ENCODE measurements at regions not wholly inside any gene's neighbourhood (a gene's known extent, or its start where the extent isn't known, plus 50 kb on each side); places are given as distances from the start of the nearest gene placed in this dataset.

DNA sequence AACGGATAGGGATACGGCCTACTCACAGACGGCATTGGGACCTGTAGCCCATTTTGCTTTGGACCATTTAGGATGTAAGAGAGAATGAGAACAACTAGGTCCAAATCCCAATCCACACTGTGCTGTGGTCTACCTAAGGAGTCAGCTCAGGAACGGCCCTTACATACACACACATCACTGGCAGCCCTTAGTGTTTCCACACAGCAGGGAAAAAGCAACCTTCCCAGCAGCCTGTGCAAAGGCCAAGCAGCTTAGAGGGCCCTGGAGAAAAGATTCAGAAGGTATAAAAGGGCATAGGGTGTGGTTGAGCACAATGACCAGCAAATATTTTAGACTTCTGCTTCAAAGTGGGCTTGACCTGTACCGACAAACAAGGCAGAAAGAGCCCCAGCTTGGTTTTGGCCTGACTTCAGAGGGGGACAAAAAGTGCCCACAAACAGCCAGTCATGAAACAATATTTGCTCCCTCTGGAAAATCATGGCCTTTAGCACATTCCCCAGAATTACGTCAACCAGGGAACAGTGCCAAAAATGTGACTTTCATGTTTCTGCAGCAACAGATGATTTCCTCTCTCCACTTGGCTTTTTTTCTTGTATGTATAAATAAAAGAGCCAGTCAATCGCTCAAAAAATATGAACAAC lies 359.5 kb upstream of the FGF16 start:
- TF ChIP-seq, protein P1, sequence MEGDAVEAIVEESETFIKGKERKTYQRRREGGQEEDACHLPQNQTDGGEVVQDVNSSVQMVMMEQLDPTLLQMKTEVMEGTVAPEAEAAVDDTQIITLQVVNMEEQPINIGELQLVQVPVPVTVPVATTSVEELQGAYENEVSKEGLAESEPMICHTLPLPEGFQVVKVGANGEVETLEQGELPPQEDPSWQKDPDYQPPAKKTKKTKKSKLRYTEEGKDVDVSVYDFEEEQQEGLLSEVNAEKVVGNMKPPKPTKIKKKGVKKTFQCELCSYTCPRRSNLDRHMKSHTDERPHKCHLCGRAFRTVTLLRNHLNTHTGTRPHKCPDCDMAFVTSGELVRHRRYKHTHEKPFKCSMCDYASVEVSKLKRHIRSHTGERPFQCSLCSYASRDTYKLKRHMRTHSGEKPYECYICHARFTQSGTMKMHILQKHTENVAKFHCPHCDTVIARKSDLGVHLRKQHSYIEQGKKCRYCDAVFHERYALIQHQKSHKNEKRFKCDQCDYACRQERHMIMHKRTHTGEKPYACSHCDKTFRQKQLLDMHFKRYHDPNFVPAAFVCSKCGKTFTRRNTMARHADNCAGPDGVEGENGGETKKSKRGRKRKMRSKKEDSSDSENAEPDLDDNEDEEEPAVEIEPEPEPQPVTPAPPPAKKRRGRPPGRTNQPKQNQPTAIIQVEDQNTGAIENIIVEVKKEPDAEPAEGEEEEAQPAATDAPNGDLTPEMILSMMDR (tag by site-specific recombination; IDR thresholded peaks at IDR 0.05) = no peak
- TF ChIP-seq, protein P2, sequence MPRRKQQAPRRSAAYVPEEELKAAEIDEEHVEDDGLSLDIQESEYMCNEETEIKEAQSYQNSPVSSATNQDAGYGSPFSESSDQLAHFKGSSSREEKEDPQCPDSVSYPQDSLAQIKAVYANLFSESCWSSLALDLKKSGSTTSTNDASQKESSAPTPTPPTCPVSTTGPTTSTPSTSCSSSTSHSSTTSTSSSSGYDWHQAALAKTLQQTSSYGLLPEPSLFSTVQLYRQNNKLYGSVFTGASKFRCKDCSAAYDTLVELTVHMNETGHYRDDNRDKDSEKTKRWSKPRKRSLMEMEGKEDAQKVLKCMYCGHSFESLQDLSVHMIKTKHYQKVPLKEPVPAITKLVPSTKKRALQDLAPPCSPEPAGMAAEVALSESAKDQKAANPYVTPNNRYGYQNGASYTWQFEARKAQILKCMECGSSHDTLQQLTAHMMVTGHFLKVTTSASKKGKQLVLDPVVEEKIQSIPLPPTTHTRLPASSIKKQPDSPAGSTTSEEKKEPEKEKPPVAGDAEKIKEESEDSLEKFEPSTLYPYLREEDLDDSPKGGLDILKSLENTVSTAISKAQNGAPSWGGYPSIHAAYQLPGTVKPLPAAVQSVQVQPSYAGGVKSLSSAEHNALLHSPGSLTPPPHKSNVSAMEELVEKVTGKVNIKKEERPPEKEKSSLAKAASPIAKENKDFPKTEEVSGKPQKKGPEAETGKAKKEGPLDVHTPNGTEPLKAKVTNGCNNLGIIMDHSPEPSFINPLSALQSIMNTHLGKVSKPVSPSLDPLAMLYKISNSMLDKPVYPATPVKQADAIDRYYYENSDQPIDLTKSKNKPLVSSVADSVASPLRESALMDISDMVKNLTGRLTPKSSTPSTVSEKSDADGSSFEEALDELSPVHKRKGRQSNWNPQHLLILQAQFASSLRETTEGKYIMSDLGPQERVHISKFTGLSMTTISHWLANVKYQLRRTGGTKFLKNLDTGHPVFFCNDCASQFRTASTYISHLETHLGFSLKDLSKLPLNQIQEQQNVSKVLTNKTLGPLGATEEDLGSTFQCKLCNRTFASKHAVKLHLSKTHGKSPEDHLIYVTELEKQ (tag by site-specific recombination; IDR thresholded peaks at IDR 0.05; ENCODE audit: borderline replicate concordance) = no peak
- no peak for TF ChIP-seq ZFP37 (tag by site-specific recombination; IDR thresholded peaks at IDR 0.05)
